GM12865 (cell line): ENCODE measurements at regions not wholly inside any gene's neighbourhood (a gene's known extent, or its start where the extent isn't known, plus 50 kb on each side); places are given as distances from the start of the nearest gene placed in this dataset.

Source experiments
- DNase-seq: peaks from one replicate; pipeline ENCODE4 v3.0.0; 2010; ENCODE audit warnings: low read depth
- H3K4me3 ChIP-seq: 2 replicates; pipeline ENCODE4 v1.5.1; 2011; ENCODE audit warnings: mild to moderate bottlenecking, low read depth, low read length, control low read depth
- CTCF ChIP-seq: IDR thresholded peaks from 2 replicates; pipeline ENCODE4 v1.5.1; 2011; ENCODE audit warnings: low read length, control low read depth, low read depth, inconsistent platforms; ENCODE audit not compliant: insufficient read depth; ENCODE audit errors: missing control alignments

GRCh38 chr2:186263673-186264250, 222.3 kb upstream of the ZC3H15 start:
- no peak for DNase-seq
- TF ChIP-seq CTCF, result no peak
- no peak overlapping the region for H3K4me3 ChIP-seq

GRCh38 chr2:186269536-186269935, 216.5 kb upstream of the ZC3H15 start:
- DNase-seq, result no peak
- H3K4me3 ChIP-seq, result no peak overlapping the region
- TF ChIP-seq CTCF, result no peak

DNA sequence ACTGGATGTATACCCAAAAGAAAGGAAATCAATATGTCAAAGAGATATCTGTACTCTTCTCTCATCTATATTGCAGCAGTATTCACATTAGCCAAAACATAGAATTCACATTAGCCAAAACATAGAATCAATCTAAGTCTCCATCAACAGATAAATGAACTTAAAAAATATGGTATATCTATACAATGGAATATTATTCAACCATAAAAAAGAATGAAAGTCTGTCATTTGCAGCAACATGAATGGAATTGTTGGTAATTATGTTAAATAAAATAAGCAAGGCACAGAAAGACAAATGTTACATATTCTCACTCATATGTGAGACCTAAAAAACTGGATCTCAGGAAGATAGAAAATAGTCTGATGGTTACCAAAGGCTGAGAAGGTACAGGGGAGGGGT, 212.1 kb upstream of the ZC3H15 start:
- DNase-seq, result no peak
- no peak overlapping the region for H3K4me3 ChIP-seq
- TF ChIP-seq CTCF, result no peak

- H3K4me3 ChIP-seq, result no peak overlapping the region
- no peak for DNase-seq
- TF ChIP-seq CTCF, result no peak
Measured at GRCh38 chr2:186274936-186275575, 211.0 kb upstream of the ZC3H15 start.

GRCh38 chr2:186276909-186277308, 209.2 kb upstream of the ZC3H15 start:
- TF ChIP-seq CTCF, result no peak
- DNase-seq, result no peak
- H3K4me3 ChIP-seq, result no peak overlapping the region

DNA sequence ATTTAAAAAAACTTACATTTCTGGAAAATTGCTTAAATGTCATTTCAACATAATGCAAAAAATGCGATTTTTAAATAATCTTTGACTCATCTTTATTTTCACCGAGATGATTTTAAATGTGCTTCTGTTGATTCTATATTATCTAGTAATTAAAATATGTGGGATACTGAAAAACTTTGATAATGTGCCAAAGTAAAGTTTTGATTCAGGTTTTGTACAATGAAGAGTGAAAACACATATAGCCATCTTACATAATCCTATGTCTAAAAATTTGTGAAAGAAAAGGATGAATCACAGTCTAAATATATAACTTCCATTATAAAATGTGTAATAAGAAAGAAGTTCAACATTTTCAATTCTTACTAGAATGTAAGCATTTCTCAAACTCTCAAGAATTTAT, 204.3 kb upstream of the ZC3H15 start:
- H3K4me3 ChIP-seq, result no peak overlapping the region
- no peak for DNase-seq
- no peak for TF ChIP-seq CTCF
